Lung microvascular endothelial cell (primary cell): ENCODE measurements at regions not wholly inside any gene's neighbourhood (a gene's known extent, or its start where the extent isn't known, plus 50 kb on each side); places are given as distances from the start of the nearest gene placed in this dataset.
A peak's percentile ranks its signal among the peaks of the same experiment; 100 is the strongest.
"Not testable (repeated sequence)": the region's sequence is repeated elsewhere in the genome, so short reads cannot be mapped to it uniquely, and the experiment has no call there.

Experiments used
- DNase-seq, 2 donors: peaks; one replicate each; pipeline versions ENCODE4 v3.0.0 to v3.0.0-alpha.2; 2010; ENCODE audit warnings: low read depth in 2 of 2

DNA sequence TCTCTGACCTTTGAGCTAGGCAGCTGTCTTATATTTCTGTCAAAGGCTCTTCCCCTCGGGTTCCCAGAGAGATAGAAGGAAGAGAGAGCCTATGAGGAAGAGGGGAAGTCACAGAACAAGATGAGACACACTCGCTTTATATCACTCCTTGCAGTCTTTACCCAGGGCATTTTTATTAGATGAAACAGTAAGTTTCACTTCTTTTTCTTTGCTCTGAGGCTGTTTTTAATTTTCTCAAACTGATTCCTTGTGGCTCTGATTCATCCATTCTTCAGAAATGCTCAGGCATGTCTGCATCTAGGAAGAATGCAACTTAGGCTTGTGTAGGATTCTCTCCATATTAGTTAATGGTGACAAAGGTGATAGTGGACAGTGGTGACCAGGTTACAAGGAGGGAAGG is 132.9 kb upstream of the CHD1 start:
- DNase-seq, result no peak

GRCh38 chr5:99061299-99061698 is 132.5 kb upstream of the CHD1 start:
- no peak for DNase-seq

DNA sequence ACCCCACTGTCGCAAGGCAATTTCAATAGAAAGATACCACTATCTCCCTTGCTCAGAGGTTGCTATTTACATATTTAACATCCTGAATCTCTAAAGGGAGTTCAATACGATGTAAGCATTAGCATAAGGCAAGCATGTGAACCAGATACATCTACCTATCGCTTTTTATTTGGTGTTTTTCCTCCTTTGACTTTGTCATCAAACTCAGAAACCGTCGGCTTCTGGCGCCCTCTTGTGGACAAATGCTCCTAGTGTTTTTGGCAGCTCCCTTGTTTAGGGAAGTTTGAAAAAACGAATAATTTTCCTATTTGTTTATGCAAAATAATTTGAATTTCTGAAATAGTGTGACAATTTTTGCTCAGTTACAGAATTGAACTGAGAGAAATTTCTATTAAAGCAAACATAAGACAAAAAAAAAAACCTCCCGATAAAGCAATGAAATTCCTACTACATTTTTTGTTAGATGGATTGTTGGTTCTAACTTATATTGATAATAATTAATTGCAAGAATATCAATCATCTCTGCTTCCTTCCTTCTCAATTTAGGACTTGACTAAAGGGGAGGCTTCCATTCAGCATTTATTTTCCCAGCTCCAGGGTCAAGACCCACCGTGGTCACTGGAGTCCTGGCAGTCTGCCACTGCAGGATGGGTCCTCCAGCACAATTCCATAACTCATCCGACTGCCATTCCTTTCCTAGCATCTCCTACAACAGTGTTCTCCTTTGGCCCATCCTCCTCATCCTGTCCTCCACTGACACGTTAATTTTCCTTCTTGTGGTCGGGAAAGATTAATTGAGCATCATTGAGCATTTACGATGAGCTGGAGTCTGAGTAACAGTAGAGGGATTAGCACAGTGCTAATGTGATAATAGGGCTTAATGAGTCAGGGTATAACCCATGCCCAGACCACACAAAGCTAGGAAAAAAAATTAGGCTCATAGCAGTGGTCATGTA is 131.8 kb upstream of the CHD1 start:
- DNase-seq, result peak; percentile 73 to 77

DNA sequence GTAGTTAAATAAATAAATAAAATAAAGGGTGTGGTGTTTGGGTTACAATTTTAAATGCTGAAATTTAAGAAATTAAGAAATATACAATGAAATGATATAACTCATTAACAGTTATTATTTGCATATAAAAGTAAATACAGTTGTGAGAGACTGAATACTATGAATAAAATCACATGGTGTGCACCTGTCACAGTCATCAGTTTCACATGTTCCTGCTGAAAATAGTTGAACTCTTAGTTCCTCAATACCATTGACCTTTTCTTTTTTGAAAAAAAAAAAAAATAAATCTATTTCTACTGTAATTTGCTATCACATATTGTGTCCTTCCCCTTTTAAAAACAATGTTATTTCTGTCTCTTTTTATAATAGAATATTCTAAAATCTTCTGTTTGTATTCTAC is 130.9 kb upstream of the CHD1 start:
- DNase-seq, result no peak

DNA sequence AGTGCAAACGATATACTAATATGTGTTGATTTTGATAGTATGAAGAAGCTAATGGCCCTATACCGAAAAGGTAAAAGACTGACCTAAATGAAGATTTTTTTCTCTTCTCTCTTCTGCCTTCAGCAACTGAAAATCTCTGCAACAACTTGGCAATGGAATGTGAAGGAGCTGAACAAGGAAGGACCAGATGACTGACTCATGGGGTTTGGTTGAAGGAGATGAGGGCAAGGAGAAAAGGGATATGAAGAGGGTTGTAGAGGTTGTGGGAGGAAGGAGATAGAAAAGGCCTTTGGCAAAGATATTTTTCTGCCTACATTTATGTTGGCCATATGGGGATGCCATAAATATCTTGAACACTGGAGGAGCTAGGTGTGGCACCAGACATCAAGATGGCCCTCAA is 129.7 kb upstream of the CHD1 start:
- DNase-seq, result no peak

- peak; percentile 37 to 78 for DNase-seq
Measured at GRCh38 chr5:99054972-99055371, 126.2 kb upstream of the CHD1 start.

DNA sequence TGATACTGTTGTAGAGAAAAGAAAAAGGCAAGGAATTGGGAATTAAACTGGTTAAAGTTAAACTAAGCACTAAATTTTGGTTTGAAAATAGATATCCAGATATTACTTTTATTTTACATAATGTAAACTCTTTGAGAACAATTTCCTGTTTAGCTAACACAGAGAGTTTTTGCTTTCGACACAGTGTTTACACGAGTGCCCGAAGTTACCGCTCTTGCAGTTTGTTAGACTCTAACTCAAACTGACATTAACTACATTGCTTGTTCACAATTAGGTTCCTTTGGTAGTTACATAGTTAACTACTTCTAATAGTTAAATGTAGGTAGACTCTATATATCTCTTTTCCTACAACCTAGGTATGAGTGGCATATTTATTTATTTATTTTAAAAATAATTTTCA is 117.1 kb upstream of the CHD1 start:
- no peak for DNase-seq

DNA sequence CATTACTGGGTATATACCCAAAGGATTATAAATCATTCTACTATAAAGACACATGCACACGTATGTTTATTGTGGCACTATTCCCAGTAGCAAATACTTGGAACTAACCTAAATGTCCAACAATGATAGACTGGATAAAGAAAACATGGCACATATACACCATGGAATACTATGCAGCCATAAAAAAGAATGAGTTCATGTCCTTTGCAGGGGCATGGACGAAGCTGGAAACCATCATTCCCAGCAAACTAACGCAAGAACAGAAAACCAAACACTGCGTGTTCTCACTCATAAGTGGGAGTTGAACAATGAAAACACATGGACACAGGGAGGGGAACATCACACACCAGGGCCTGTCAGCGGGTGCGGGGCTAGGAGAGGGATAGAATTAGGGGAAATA is 114.5 kb upstream of the CHD1 start:
- DNase-seq, result not testable (repeated sequence)

GRCh38 chr5:99037668-99038067 is 108.9 kb upstream of the CHD1 start:
- peak in 1 of 2 donors; percentile 14 for DNase-seq

DNA sequence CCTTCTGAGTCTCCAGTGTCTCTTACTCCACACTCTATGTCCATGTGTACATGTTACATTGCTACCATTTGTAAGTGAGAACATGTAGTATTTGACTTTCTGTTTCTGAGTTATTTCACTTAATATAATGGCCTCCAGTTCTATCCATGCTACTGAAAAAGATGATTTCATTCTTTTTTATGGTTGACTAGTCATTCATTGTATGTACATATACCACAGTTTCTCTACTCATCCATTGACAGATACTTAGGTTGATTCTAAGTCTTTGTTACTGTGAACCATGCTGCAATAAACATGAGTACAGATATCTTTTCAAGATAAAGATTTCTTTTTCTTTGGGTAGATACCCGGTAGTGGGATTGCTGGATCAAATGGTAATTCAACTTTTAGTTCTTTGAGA is 107.1 kb upstream of the CHD1 start:
- DNase-seq, result no peak

GRCh38 chr5:99034336-99034735 is 105.5 kb upstream of the CHD1 start:
- DNase-seq, result peak in 1 of 2 donors; percentile 50

GRCh38 chr5:99033014-99033900 is 104.5 kb upstream of the CHD1 start:
- peak; percentile 24 to 33 for DNase-seq

DNA sequence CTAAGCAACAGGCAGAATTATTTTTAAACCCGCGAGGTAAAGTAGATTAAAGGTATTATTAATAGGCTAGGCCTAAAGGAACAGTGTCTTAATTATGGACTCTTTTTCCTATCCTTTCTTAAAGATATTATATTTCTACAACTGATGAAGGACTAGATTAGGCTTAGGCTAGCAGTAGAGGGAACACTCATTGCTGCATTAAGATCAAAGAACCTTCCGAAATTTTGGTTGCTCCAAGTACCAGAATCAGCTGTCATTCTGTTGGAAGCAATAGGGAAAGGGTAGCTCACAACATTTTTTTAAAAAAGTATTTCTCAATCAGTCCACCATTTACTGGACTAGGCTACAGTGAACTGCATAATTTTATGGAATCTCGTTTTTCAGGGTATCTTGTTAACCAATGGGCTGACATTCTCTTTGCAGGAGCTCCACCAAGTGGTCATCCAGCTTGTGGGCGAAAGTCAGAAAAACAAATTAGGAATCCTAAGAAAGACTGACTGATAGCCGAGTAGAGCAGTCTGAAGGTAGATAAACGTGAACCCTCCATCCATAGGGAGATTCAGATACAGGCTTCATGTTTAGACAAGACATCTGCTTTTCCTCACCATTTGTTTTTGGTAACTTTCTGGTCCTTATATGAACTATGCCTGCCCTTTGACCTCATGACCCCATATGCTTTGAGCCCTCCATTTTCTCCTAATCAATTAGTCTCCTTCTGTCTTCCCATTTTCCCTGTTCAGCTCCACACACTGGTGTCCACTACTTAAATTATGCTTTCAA is 103.6 kb upstream of the CHD1 start:
- DNase-seq, result peak; percentile 84 to 89

GRCh38 chr5:99030906-99031440 is 102.2 kb upstream of the CHD1 start:
- peak in 1 of 2 donors; percentile 33 for DNase-seq

DNA sequence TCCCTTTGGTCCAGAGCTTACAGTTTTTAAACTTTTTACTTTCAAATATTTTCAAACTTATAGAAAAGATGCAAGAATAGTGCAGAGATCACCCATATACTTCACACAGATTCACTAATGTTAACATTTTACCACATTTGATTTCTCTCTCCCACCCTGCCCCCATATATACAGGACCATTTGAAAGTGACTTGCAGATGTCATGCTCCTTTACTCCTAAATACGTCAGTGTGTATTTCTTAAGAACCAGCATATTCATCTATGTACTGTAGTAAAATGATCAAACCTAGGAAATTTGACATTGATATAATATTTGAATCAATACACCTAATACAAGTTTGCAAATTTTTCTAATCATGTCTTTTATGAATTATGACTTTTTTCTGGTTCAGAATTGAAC is 100.4 kb upstream of the CHD1 start:
- no peak for DNase-seq

- DNase-seq, result not testable (repeated sequence)
Measured at GRCh38 chr5:99028170-99028569, 99.4 kb upstream of the CHD1 start.

GRCh38 chr5:99025298-99026045 is 96.7 kb upstream of the CHD1 start:
- DNase-seq, result peak; percentile 29 to 47

- no peak for DNase-seq
Measured at GRCh38 chr5:99023330-99023729, 94.5 kb upstream of the CHD1 start.

DNA sequence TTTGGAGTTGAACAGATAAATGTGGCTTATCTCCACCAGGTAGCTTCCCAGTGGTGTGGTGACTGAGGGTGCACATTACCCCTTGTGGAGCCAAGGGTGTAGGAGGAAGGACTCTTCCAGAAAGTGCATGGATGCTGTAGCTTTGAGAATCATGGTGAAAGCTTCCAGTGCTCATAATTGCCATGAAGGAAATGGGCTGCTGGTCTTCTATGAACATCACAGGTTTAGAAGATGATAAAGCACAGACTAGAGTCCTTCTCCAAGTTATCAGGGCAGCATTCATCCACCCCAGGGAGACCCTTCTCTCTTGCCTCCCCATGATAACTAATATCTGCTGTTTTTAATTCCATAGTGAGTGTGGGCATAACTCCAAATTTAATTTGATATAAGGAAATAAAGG is 93.4 kb upstream of the CHD1 start:
- DNase-seq, result no peak

GRCh38 chr5:99020698-99021048 is 91.9 kb upstream of the CHD1 start:
- DNase-seq, result no peak
